GM21786 (cell line): ENCODE measurements at regions not wholly inside any gene's neighbourhood (a gene's known extent, or its start where the extent isn't known, plus 50 kb on each side); places are given as distances from the start of the nearest gene placed in this dataset.
"Not testable (repeated sequence)": the region's sequence is repeated elsewhere in the genome, so short reads cannot be mapped to it uniquely, and the experiment has no call there.

Experiments
- ATAC-seq: cut with Tn5 transposase; IDR thresholded peaks from one replicate; pipeline ENCODE4 v1.9.1; 2021; ENCODE audit not compliant: unreplicated experiment

DNA sequence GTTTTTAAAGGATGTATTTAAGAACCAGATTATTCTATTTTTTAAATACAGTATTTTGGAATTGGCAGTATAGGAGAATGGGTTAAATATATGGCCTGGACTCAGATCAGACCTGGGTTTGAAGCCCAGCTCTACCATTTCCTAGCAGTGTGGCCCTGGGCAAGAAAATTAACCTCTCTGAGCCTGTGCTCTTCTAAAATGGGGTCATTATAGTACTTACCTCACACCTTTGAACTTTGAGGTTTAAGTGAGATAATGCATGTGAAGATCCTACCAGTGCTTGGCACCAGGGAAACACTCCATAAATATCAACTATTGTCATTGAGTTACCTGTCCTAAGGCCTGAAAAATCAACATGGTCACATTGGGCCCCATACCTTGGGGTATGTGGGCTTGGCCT lies 93.4 kb upstream of the WSB1 start:
- ATAC-seq = no peak

- no peak for ATAC-seq
Measured at GRCh38 chr17:27203241-27203640, 90.7 kb upstream of the WSB1 start.

DNA sequence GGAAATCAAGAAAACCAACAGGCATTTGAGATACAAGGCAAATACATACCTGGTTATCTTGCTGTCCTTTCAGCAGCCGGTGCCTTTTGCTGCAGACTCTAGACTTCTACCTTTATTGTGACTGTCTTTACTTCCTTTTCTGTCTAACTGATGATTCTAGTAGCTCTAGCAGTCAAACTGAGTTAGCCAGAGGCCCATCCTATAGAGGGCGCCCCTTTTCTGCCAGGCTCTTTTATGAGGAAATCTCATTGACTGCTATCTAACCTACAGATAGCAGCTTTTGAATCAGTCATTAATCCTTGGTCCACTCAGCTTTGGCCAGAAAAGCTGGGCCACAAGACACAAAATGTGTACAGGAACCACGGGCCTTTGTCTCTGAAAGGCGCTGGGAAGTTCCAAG lies 87.5 kb upstream of the WSB1 start:
- ATAC-seq = no peak

GRCh38 chr17:27207073-27207513 lies 86.8 kb upstream of the WSB1 start:
- ATAC-seq = no peak

- ATAC-seq = not testable (repeated sequence)
Measured at GRCh38 chr17:27208370-27208769, 85.5 kb upstream of the WSB1 start.

- ATAC-seq = no peak
Measured at GRCh38 chr17:27209316-27209715, 84.6 kb upstream of the WSB1 start.

DNA sequence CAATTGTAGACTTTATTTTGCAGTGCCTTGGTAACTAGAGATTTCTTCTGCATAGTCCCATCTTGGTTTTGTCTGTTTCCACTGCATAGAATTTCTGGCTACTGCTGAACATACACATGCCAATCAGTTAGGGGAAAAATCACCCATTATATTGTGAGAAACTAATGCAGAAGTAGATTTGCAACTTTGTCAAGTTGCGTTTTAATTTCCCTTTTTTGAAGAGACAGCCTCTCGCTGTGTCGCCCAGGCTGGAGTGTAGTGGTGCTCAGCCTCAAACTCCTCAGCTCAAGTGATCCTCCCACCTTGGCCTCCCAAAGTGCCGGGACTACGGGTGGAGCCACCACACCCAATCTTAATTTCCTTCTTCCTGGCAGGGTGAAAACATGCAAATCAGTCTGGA lies 83.1 kb upstream of the WSB1 start:
- not testable (repeated sequence) for ATAC-seq

- no peak for ATAC-seq
Measured at GRCh38 chr17:27216836-27217235, 77.1 kb upstream of the WSB1 start.

DNA sequence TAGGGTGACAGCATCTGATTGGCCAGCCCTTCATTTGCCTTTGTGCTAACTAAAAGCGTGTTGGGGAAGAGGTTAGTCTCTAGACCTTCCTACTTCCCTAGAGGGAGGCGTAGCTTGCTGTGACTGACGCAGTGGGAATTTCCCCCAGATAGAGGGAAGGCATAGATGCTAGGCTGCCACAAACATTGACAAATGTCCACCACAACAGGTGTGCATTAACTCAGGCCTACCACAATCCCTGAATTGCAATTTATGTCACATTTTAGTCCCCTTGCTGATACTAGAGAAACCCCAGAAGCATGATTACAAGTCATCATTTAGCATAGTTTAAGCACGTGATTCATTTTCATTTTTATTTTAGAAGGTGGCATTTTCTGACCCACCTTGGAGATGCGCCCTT lies 76.3 kb upstream of the WSB1 start:
- peak; percentile 72 for ATAC-seq

GRCh38 chr17:27218041-27218440 lies 75.9 kb upstream of the WSB1 start:
- ATAC-seq = no peak

- peak; percentile 67 for ATAC-seq
Measured at GRCh38 chr17:27218719-27219488, 75.0 kb upstream of the WSB1 start.

GRCh38 chr17:27222515-27222914 lies 71.4 kb upstream of the WSB1 start:
- no peak for ATAC-seq

DNA sequence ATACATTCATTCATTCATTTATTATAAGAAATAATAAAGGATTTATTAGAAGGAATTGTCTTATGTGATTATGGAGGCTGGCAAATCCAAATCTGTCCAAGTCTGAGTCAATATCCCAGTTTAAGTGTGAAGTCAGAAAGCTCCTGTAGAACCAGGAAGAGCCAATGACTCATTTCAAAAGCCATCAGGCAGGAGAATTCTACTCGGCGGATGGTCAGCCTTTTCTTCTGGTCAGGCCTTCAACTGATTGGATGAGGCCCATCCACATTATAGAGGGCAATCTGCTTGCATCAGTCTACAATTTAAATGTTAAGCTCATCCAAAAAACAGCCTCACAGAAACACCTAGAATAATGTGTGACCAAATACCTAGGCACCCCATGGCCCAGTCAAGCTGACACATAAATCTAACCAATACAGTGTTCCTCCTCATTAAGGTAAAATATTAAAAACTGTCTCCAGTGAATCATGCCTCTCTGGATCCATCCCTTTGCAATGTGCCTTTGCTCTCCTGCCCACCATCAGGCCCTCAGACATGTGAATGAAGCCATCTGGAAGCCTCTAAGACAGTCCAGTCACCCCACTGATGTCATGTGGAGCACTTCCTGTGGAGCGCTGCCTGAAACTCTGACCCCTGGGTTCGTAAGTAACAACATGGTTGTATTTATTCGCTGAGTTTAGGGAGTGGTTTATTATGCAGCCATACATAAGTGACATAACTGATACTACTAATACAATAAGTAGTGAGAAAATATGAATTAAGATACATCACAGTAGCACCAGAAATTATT lies 69.2 kb upstream of the WSB1 start:
- ATAC-seq = no peak

DNA sequence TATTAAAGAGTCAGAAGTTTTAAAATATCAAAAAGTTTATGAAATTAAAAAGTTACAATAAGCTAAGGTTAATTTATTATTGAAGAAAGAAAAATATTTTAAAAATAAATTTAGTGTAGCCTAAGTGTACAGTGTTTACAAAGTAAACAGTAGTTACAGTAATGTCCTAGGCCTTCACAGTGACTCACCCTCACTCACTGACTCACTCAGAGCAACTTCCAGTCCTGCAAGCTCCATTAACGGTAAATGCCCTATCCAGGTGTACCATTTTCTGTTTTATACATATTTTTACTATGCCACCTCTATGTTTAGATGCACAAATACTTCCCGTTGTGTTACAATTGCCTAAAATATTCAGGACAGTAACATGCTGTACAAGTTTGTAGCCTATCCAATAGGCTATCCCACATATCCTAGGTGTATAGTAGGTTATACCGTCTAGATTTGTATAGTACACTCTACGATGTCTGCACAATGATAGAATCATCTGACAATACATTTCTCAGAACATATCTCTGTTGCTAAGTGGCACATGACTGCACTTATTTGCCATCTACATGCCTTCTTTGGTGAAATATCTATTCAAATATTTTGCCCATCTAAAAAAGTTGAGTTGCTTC lies 67.2 kb upstream of the WSB1 start:
- ATAC-seq = no peak

- no peak for ATAC-seq
Measured at GRCh38 chr17:27230996-27231395, 62.9 kb upstream of the WSB1 start.

DNA sequence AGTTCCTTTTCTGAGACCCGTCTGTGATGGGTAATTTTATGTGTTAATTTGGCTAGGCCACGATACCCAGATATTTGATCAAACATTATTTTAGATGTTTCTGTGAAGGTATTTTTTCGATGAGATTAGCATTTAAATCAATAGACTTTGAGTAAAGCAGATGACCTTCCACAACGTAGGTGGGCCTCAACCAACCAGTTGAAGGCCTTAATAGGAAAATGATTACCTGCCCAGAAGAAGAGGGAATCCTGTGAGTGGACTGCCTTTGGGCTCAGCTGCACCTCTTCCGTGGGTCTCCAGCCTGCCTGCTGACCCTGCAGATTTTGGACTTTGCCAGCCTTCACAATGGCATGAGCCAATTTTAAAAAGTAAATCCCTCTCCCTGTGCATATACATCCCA lies 61.6 kb upstream of the WSB1 start:
- ATAC-seq = no peak

GRCh38 chr17:27233059-27233458 lies 60.9 kb upstream of the WSB1 start:
- ATAC-seq = no peak

DNA sequence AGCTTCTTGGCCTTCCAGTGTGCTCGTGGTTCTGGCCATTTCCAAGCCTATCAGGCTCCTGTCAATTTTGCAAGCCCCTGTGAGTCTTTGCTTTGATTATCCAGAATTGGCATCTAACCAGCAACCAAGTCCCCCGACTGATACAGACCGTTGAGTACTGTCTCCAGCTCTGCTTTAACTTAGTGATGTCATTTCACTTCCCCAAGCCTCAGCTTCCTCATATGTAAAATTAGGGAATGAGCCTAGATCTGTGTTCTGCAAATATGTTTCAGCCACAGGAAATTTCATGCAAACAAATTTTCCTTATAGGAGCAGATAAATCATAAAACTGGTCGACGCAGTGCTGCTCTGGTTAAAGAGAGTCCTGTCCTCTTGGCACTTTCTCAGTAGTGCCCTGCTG lies 60.1 kb upstream of the WSB1 start:
- no peak for ATAC-seq

DNA sequence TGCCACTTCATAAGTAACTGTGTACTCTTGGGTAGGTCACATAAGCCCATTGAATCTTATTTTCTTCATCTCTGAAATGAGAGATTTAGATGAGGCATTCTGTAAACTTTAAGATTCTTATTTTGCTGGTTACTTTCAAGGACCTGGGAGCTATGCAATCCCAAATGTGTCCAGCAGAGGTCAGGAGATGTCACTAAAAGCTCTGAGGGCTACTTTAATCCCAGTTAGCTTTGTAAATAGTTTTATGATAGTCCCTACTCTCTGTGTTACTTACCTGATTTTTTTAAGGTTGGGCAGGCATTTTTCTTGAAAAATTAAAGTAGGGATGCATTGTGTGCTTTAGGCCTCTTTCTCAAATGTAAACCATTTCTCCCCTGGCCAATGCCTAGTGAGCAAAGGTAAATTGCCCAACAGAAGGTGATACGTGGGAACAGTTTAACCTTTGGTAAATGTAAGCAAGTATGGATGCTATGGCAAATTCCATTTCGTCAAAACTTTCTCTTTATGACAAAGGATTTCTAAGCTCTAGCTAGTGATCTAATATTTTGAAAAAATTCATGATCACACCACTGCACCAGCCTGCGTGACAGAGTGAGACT lies 57.1 kb upstream of the WSB1 start:
- ATAC-seq = no peak

- ATAC-seq = no peak
Measured at GRCh38 chr17:27237890-27238289, 56.0 kb upstream of the WSB1 start.

GRCh38 chr17:27239046-27239445 lies 54.9 kb upstream of the WSB1 start:
- ATAC-seq = peak; percentile 48

DNA sequence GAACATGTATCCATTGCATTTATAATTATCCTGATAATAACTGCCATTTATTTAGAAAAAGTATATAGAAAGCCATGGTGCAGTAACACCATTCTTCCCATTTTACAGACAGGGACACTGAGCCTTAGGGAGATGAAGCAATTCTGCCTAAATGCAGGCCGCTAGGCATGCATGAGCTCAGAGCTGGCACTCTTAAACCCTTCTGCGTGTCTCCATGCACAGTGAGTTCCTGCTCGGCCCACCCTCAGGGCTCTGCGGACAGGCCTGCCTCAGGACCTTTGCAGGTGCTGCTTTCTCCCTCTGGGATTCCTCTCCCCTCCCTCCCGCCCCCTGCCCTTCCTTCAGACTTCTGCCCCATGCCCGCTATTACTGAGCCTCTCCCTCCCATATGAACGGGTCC lies 54.3 kb upstream of the WSB1 start:
- ATAC-seq = no peak
